ENCODE measurements at regions not wholly inside any gene's neighbourhood (a gene's known extent, or its start where the extent isn't known, plus 50 kb on each side); places are given as distances from the start of the nearest gene placed in this dataset.
"Not testable (repeated sequence)": the region's sequence is repeated elsewhere in the genome, so short reads cannot be mapped to it uniquely, and the experiment has no call there.

GRCh38 chr11:34001557-34002064 is 49.9 kb upstream of the CAPRIN1 start:
- no peak for DNase-seq (ENCODE audit: low read depth)

DNA sequence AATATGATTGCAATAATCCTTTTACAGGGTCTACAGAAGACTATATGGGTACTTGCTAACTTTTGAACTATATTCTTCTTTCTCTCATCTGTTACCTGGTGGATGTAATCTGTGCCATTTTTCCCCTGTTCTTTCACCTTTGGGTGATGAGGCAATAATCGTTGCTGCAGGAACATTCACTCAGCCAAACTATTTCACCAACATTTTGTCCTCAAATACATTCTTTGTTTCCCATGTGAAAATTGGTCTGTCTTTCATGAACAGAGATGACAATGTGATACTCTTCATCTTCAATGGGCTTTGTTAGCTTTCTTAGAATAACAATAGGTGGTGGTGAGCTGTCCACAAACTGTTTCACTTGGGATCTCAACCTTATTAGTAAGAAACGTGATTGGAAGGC is 52.1 kb upstream of the CAPRIN1 start:
- no peak for DNase-seq (ENCODE audit: low read depth)
- H3K4me3 ChIP-seq (ENCODE audit: low read depth, low read length): no peak overlapping the region

More at GRCh38 chr11:34001557-34002064, 49.9 kb upstream of the CAPRIN1 start:
- no peak overlapping the region for H3K4me3 ChIP-seq (ENCODE audit: low read depth, low read length)

DNA sequence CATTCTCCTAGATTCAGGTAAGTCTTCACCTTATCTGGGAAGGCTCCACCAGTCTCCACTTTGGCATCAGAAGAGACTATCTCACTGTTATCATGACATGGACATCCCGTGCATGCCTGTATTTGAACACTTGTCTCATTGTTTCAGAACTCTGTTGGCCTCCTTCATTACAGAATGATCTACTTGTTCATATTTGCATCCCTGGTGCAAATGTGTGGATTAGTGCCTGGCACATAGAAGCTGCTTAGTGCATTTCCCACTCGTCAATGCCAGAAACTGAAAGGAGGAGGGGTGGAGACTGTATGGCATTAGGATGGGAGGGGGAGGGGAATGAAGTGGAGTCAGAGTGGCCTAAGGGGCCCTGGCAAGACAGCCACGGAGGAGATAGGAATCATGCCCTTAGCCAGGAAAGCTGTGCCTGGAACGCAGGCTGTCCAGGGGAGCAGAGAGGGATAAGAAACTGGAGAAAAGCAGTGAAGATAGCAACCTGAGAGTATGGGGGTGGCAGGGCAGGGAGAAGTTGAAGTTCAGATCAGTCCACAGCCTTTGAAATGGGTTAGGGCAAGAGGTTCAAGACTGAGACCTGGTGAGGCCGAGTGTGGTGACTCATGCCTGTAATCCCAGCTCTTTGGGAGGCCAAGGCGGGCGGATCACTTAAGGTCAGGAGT is 53.8 kb upstream of the CAPRIN1 start:
- no peak overlapping the region for H3K4me3 ChIP-seq (ENCODE audit: low read depth, low read length)
- no peak for DNase-seq (ENCODE audit: low read depth)

- DNase-seq (ENCODE audit: low read depth): peak; percentile 22
- H3K4me3 ChIP-seq (ENCODE audit: low read depth, low read length): peak overlapping the region; percentile 24
Measured at GRCh38 chr11:33996498-33997454, 54.8 kb upstream of the CAPRIN1 start.

DNA sequence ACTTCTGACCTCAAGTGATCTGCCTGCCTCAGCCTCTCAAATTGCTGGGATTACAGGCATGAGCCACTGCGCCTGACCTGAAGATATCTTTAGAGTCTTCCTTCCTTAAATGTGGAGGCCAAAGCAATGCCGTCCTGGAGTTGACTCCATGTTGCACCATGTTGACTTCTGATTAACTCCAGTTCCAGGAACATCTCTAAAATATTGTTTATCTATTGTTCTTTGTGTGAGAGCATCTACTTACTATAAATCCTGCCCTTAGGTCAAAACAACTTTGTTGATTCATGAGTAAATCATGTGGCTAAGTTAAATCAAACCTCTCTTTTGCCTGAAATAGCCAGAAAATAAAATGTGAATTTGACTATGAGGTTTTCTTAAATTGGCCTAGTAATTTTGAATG is 56.6 kb upstream of the CAPRIN1 start:
- no peak for DNase-seq (ENCODE audit: low read depth)
- no peak overlapping the region for H3K4me3 ChIP-seq (ENCODE audit: low read depth, low read length)

- DNase-seq (ENCODE audit: low read depth); H3K4me3 ChIP-seq (ENCODE audit: low read depth, low read length): not testable (repeated sequence)
Measured at GRCh38 chr11:33991136-33991535, 60.4 kb upstream of the CAPRIN1 start.

DNA sequence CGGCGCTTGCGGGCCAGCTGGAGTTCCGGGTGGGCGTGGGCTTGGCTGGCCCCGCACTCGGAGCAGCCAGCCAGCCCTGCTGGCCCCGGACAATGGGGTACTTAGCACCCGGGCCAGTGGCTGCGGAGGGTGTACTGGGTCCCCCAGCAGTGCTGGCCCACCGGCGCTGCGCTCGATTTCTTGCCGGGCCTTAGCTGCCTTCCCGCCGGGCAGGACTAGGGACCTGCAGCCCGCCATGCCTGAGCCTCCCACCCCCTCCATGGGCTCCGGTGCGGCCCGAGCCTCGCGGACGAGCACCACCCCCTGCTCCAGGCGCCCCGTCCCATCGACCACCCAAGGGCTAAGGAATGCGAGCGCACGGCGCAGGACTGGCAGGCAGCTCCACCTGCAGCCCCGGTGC is 61.4 kb upstream of the CAPRIN1 start:
- H3K4me3 ChIP-seq (ENCODE audit: low read depth, low read length); DNase-seq (ENCODE audit: low read depth): not testable (repeated sequence)

- no peak for DNase-seq (ENCODE audit: low read depth)
- no peak overlapping the region for H3K4me3 ChIP-seq (ENCODE audit: low read depth, low read length)
Measured at GRCh38 chr11:33989461-33989860, 62.1 kb upstream of the CAPRIN1 start.

DNA sequence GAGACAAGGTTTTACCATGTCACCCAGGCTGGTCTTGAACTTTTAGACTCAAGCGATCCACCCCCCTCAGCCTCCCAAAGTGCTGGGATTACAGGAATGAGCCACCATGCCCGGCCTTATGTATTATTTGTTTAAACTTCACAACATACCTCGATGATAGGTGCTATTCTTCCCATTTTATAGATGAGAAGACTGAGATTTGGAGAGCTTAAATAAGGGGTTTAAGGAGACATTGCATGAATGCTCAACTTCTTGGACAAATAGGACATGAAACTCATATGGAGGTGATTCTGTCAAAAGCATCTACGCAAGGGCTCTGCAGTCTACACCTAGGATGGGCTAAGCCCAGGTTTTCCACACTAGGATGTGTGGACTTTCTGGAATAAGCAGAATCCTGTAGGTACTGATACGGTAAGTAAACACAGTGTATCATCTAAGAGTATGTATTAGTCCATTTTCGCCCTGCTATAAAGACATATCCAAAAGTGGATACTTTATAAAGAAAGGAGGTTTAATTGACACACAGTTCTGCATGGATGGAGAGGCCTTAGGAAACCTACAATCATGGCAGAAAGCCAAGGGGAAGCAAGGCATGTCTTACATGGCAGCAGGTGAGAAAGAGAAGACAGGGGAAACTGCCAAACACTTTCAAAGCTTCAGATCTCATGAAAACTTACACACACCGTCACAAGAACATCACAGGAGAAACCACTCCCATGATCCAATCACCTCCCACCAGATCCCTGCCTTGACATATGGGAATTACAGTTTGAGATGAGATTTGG is 62.8 kb upstream of the CAPRIN1 start:
- H3K4me3 ChIP-seq (ENCODE audit: low read depth, low read length): no peak overlapping the region
- DNase-seq (ENCODE audit: low read depth): no peak

DNA sequence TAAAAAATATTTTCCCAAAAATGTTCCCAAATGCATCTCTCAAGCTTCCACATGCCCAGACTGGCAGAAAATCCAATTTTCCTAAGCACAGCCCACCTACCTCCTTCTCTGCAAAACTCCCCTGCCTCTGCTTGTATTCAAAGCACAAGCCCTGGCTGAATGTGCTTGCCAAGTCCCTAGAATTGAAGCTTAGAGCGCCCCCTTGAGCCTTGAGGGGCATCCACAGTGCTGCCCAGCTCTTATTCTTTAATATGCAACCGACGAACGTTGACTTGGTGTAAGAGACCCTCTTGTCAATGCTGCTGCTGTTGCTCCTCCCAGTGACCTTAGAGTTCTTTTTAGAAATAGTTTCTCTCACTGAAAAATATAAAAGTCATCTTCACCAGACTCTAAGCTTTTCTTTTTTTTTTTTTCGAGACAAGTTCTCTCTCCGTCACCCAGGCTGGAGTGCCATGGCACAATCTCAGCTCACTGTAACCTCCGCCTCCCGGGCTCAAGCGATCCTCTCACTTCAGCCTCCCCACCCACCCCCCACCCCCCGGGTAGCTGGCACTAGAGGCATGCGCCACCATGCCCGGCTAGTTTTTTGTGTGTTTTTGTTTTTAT is 63.5 kb upstream of the CAPRIN1 start:
- no peak overlapping the region for H3K4me3 ChIP-seq (ENCODE audit: low read depth, low read length)
- DNase-seq (ENCODE audit: low read depth): peak; percentile 35

DNA sequence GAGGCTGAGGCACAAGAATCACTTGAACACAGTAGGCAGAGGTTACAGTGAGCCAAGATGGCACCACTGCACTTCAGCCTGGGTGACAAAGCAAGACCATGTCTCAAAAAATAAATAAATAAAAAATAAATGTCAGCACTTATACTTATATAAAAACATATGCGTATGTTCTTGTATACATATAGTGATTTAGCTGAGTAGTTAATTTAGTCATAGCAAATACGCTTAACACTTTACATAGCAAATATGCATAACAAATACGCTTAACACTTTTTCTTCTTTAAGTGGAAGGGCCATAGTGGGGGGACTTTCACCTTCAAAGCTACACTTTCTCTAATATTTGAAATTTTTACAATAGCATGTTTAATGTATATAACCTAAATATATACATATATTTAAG is 64.0 kb upstream of the CAPRIN1 start:
- no peak for DNase-seq (ENCODE audit: low read depth)
- H3K4me3 ChIP-seq (ENCODE audit: low read depth, low read length): no peak overlapping the region

DNA sequence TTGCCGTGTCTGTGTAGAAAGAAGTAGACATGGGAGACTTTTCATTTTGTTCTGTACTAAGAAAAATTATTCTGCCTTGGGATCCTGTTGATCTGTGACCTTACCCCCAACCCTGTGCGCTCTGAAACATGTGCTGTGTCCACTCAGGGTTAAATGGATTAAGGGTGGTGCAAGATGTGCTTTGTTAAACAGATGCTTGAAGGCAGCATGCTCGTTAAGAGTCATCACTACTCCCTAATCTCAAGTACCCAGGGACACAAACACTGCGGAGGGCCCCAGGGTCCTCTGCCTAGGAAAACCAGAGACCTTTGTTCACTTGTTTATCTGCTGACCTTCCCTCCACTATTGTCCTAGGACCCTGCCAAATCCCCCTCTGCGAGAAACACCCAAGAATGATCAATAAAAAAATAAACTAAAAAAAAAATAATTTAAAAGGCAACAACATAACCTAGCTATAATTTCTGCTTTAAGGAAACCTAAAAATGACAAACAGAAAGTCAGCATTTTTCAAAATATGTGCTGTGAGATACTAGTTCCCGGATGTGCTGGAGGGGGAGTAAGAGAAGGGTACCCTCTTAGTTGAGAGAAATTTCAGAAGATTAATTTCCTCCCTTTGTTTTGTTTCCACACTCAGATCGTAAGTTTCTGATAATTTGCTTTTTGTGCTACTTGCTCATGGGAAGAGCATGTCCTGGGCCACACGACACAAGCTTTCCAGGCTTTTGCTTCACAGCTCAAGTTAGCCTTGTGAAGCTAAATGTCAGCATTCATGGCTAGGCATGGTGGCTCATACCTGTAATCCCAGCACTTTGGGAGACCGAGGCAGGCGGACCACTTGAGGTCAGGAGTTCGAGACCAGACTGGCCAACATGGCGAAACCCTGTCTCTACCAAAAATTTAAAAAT is 64.7 kb upstream of the CAPRIN1 start:
- not testable (repeated sequence) for H3K4me3 ChIP-seq (ENCODE audit: low read depth, low read length); DNase-seq (ENCODE audit: low read depth)

DNA sequence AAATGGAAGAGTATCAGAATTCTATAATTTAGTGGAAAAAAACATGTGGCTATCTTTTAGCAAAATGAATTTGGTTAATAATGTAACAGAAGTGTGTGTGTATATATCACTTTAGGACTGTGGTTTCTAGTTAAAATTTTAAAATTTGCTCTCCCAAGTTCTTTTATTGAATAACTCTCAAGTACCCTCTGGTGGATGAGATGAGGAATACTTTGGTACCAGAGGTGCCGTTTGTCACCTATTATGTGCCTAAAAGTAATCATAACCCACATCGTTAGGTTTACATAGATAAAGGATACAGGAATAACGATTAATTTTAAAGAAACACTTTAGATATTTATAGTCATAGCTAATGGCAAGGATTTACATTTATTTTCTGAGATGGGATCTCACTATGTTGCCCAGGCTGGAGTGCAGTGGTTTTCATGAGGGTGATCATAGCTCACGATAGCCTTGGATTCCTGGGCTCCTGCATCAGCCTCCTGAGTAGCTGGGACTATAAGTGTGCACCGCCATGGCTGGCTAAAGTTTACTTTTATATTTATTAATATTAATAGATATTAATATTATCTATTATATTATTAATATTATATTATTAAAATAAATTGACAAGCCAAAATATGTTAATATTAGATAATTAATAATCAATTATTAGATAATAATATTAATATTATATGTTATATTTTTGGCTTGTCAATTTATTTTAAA is 66.7 kb upstream of the CAPRIN1 start:
- no peak overlapping the region for H3K4me3 ChIP-seq (ENCODE audit: low read depth, low read length)
- DNase-seq (ENCODE audit: low read depth): no peak

DNA sequence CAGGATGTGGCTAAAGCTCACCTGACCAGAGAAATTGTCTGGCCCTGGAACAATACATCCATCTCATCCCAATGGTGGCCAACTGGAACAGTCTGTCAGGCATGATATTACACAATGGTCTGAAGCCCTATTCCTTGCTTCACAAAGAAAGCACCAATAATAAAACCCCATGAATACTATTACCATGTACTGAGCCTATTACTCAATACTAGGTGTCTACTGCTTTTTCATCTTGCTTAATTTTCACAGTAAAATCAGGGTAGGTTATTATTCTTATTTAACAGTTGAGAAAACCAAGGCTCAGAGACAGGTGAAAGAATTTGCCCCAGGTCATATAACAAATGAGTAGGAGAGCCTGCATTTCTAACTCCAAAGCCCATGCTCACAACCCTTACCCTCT is 68.9 kb upstream of the CAPRIN1 start:
- DNase-seq (ENCODE audit: low read depth): no peak
- H3K4me3 ChIP-seq (ENCODE audit: low read depth, low read length): no peak overlapping the region

DNA sequence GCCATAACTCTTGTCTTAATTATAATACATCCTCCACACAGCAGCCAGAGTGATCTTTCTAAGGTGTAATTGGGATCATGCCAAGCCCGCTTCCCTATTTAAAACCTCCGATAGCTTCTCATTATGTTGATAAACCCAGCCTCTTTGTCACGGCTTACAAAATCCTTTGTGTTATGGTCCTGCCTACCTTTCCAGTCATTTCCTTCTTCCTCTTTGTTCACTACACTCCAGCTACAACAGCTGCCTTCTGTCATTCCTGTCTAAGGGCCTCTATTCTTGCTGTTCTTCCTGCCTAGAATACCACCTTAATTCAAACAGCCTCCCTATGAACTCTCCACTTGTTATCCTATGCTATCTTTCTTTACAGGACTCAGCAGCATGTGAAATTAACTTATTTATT is 70.6 kb upstream of the CAPRIN1 start:
- no peak overlapping the region for H3K4me3 ChIP-seq (ENCODE audit: low read depth, low read length)
- DNase-seq (ENCODE audit: low read depth): no peak

DNA sequence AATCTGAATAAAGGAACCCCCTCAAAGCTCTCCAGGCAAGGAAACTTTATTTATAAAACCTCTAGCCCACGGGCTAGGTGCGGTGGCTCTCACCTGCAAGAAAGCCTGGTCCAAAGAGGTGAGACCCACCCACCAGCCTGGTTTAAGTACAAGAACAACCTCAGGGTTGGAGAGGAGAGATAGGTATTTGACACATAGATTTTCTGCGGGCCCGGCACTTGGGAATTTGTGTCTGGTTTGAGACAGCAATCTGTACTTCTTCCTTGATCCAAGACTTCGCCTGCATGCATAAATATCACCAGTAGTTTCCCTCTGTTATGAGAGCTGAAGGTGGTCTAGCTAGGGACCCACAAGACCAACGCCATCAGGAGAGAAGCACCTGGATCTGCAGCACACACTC is 73.2 kb upstream of the CAPRIN1 start:
- DNase-seq (ENCODE audit: low read depth): no peak
- no peak overlapping the region for H3K4me3 ChIP-seq (ENCODE audit: low read depth, low read length)

DNA sequence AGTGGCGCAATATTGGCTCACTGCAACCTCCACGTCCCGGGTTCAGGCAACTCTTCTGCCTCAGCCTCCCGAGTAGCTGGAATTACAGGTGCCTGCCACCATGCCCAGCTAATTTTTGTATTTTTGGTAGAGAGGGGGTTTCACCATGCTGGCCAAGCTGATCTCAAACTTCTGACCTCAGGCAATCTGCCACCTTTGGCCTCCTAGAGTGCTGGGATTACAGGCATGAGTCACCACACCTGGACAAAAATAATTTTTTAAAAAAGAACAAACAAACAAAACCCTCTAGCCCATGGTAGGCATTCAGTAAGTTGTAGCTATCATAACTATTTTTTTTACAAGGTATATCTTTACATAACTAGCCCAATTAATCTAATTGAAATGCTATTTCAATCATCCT is 73.9 kb upstream of the CAPRIN1 start:
- no peak for DNase-seq (ENCODE audit: low read depth)
- H3K4me3 ChIP-seq (ENCODE audit: low read depth, low read length): no peak overlapping the region

Measured in skeletal muscle cell (primary cell).